Activated T-cell treated with anti-CD3 and anti-CD28 coated beads, Interleukin-2, amount 50 U/mL, for 72 hours (primary cell): ENCODE measurements at regions not wholly inside any gene's neighbourhood (a gene's known extent, or its start where the extent isn't known, plus 50 kb on each side); places are given as distances from the start of the nearest gene placed in this dataset.
"Not testable (repeated sequence)": the region's sequence is repeated elsewhere in the genome, so short reads cannot be mapped to it uniquely, and the experiment has no call there.

Source experiments
- ATAC-seq, 2 donors: fragments of 150-1000 bp; cut with Tn5 transposase; replicated peaks in 1 of 2; 2 replicates each; pipeline ENCODE4 v1.10.0; 2021; ENCODE audit warnings: moderate library complexity in 2 of 2, mild to moderate bottlenecking in 1 of 2
- DNase-seq, 2 donors: peaks; one replicate each; pipeline ENCODE4 v3.0.0; 2021 to 2022; ENCODE audit warnings: mixed read lengths in 1 of 2
- H3K27ac Mint-ChIP-seq: one replicate; pipeline ENCODE4 v1.8.0; 2022; ENCODE audit warnings: mild to moderate bottlenecking, moderate library complexity, mixed read lengths
- H3K27me3 Mint-ChIP-seq: one replicate; pipeline ENCODE4 v1.8.0; 2022; ENCODE audit warnings: low read depth, mixed read lengths
- H3K36me3 Mint-ChIP-seq, 2 donors: one replicate each; pipeline ENCODE4 v1.8.0; 2022; ENCODE audit warnings: mixed read lengths in 2 of 2, mild to moderate bottlenecking in 1 of 2; ENCODE audit not compliant: insufficient read depth in 2 of 2
- H3K4me1 Mint-ChIP-seq: one replicate; pipeline ENCODE4 v1.8.0; 2022; ENCODE audit warnings: low read depth, mixed read lengths
- H3K4me3 Mint-ChIP-seq, 2 donors: one replicate each; pipeline ENCODE4 v1.8.0; 2022; ENCODE audit warnings: mild to moderate bottlenecking in 2 of 2, mixed read lengths in 2 of 2, moderate library complexity in 2 of 2
- H3K9me3 Mint-ChIP-seq, 2 donors: one replicate each; pipeline ENCODE4 v1.8.0; 2022; ENCODE audit warnings: mixed read lengths in 2 of 2

- no peak overlapping the region for H3K27ac Mint-ChIP-seq
- peaks cover 5 to 9% of the 10 kb centered on the region in 2 donors for H3K36me3 Mint-ChIP-seq
- H3K27me3 Mint-ChIP-seq: peaks cover 20% of the 10 kb centered on the region
- H3K4me1 Mint-ChIP-seq: peaks cover 6% of the 10 kb centered on the region
- H3K4me3 Mint-ChIP-seq: no peak overlapping the region
- DNase-seq (no peak), ATAC-seq (no peak)
- peaks cover 13 to 14% of the 10 kb centered on the region in 2 donors for H3K9me3 Mint-ChIP-seq
These were observed 412.6 kb downstream of the TMEM121 start for GRCh38 chr14:105938959-105939358.

GRCh38 chr14:105939810-105940508 lies 413.6 kb downstream of the TMEM121 start:
- ATAC-seq (no peak), DNase-seq (no peak)
- peaks cover 11 to 12% of the 10 kb centered on the region in 2 donors for H3K9me3 Mint-ChIP-seq
- H3K27me3 Mint-ChIP-seq: peaks cover 13% of the 10 kb centered on the region
- H3K4me1 Mint-ChIP-seq: peaks cover 12% of the 10 kb centered on the region
- no peak overlapping the region for H3K27ac Mint-ChIP-seq
- no peak overlapping the region for H3K4me3 Mint-ChIP-seq
- peaks cover 5 to 9% of the 10 kb centered on the region in 2 donors for H3K36me3 Mint-ChIP-seq

- Mint-ChIP-seq H3K36me3 (peaks cover 2 to 7% of the 10 kb centered on the region in 2 donors), H3K27me3 (peaks cover 5% of the 10 kb centered on the region), H3K9me3 (peaks cover 7 to 9% of the 10 kb centered on the region in 2 donors), H3K4me1 (peaks cover 15% of the 10 kb centered on the region), H3K4me3 (no peak overlapping the region), H3K27ac (no peak overlapping the region)
- DNase-seq (no peak), ATAC-seq (no peak)
These were observed 414.3 kb downstream of the TMEM121 start for GRCh38 chr14:105940534-105941225.

- Mint-ChIP-seq H3K4me3 (no peak overlapping the region), H3K27ac (no peak overlapping the region), H3K36me3 (peaks cover 2 to 7% of the 10 kb centered on the region in 2 donors), H3K27me3 (no peaks in the 10 kb centered on the region), H3K9me3 (peaks cover 7% of the 10 kb centered on the region in 2 donors), H3K4me1 (peaks cover 15% of the 10 kb centered on the region)
- DNase-seq: no peak
- ATAC-seq: no peak
These were observed 415.1 kb downstream of the TMEM121 start for GRCh38 chr14:105941226-105942166.

- not testable (repeated sequence) for ATAC-seq, H3K27me3 Mint-ChIP-seq, H3K27ac Mint-ChIP-seq, H3K9me3 Mint-ChIP-seq, H3K36me3 Mint-ChIP-seq, H3K4me3 Mint-ChIP-seq, DNase-seq
- peaks cover 15% of the 10 kb centered on the region for H3K4me1 Mint-ChIP-seq
These were observed 416.3 kb downstream of the TMEM121 start for GRCh38 chr14:105942725-105943124.

- Mint-ChIP-seq H3K9me3 (peaks cover 0 to under 1% of the 10 kb centered on the region in 2 donors), H3K36me3 (no peaks in the 10 kb centered on the region), H3K4me1 (peaks cover 15% of the 10 kb centered on the region), H3K27ac (no peak overlapping the region), H3K4me3 (no peak overlapping the region), H3K27me3 (no peaks in the 10 kb centered on the region)
- DNase-seq (no peak), ATAC-seq (no peak)
These were observed 417.7 kb downstream of the TMEM121 start for GRCh38 chr14:105943973-105944602.

GRCh38 chr14:105944632-105945610 lies 418.5 kb downstream of the TMEM121 start:
- Mint-ChIP-seq H3K27me3 (no peaks in the 10 kb centered on the region), H3K9me3 (no peaks in the 10 kb centered on the region), H3K4me1 (peaks cover 13% of the 10 kb centered on the region), H3K36me3 (no peaks in the 10 kb centered on the region), H3K4me3 (peak overlapping the region in 1 of 2 donors; percentile 21), H3K27ac (no peak overlapping the region)
- peak; percentile 85 to 88 for DNase-seq
- peak; percentile 91 to 93 for ATAC-seq

- no peaks in the 10 kb centered on the region for H3K36me3 Mint-ChIP-seq
- peak; percentile 51 to 52 for ATAC-seq
- DNase-seq: peak; percentile 30 to 46
- H3K4me3 Mint-ChIP-seq: no peak overlapping the region
- no peaks in the 10 kb centered on the region for H3K9me3 Mint-ChIP-seq
- H3K27me3 Mint-ChIP-seq: no peaks in the 10 kb centered on the region
- H3K4me1 Mint-ChIP-seq: peaks cover 9% of the 10 kb centered on the region
- H3K27ac Mint-ChIP-seq: no peak overlapping the region
These were observed 419.5 kb downstream of the TMEM121 start for GRCh38 chr14:105945896-105946295.

- Mint-ChIP-seq H3K36me3 (no peaks in the 10 kb centered on the region), H3K27ac (no peak overlapping the region), H3K27me3 (peaks cover 4% of the 10 kb centered on the region), H3K9me3 (no peaks in the 10 kb centered on the region), H3K4me1 (peaks cover 9% of the 10 kb centered on the region), H3K4me3 (no peak overlapping the region)
- ATAC-seq: no peak
- DNase-seq: no peak
These were observed 421.2 kb downstream of the TMEM121 start for GRCh38 chr14:105947599-105947998.

GRCh38 chr14:105948955-105949354 lies 422.6 kb downstream of the TMEM121 start:
- not testable (repeated sequence) for ATAC-seq, H3K36me3 Mint-ChIP-seq, DNase-seq, H3K4me1 Mint-ChIP-seq, H3K27ac Mint-ChIP-seq, H3K4me3 Mint-ChIP-seq, H3K9me3 Mint-ChIP-seq
- H3K27me3 Mint-ChIP-seq: peaks cover 10% of the 10 kb centered on the region

GRCh38 chr14:105950364-105950892 lies 424.0 kb downstream of the TMEM121 start:
- H3K4me1 Mint-ChIP-seq, H3K9me3 Mint-ChIP-seq, H3K36me3 Mint-ChIP-seq, H3K4me3 Mint-ChIP-seq, DNase-seq, H3K27ac Mint-ChIP-seq, ATAC-seq: not testable (repeated sequence)
- peaks cover 15% of the 10 kb centered on the region for H3K27me3 Mint-ChIP-seq
